Nephron progenitor cell (in vitro differentiated cells): ENCODE measurements at regions not wholly inside any gene's neighbourhood (a gene's known extent, or its start where the extent isn't known, plus 50 kb on each side); places are given as distances from the start of the nearest gene placed in this dataset.
"Not testable (repeated sequence)": the region's sequence is repeated elsewhere in the genome, so short reads cannot be mapped to it uniquely, and the experiment has no call there.

Source experiments
- DNase-seq: peaks from one replicate; pipeline ENCODE4 v3.0.0; 2021
- H3K27ac Mint-ChIP-seq: 2 replicates; pipeline ENCODE4 v1.8.0; 2021; ENCODE audit warnings: mild to moderate bottlenecking, moderate library complexity, mixed read lengths
- H3K27me3 Mint-ChIP-seq: 2 replicates; pipeline ENCODE4 v1.8.0; 2021; ENCODE audit warnings: mild to moderate bottlenecking, low read depth, mixed read lengths; ENCODE audit not compliant: poor library complexity
- H3K36me3 Mint-ChIP-seq: 2 replicates; pipeline ENCODE4 v1.8.0; 2021; ENCODE audit warnings: low read depth, mixed read lengths
- H3K4me1 Mint-ChIP-seq: 2 replicates; pipeline ENCODE4 v1.8.0; 2021; ENCODE audit warnings: mixed read lengths
- H3K4me3 Mint-ChIP-seq: 2 replicates; pipeline ENCODE4 v1.8.0; 2021; ENCODE audit warnings: mild to moderate bottlenecking, moderate library complexity, mixed read lengths
- H3K9me3 Mint-ChIP-seq: 2 replicates; pipeline ENCODE4 v1.8.0; 2021; ENCODE audit warnings: mild to moderate bottlenecking, moderate library complexity, mixed read lengths
- CTCF ChIP-seq: fragments of 200-600 bp; sonication (generic); IDR thresholded peaks from 2 replicates; pipeline ENCODE4 v1.5.0; 2021; ENCODE audit warnings: antibody characterized with exemption

- no peak for DNase-seq
- Mint-ChIP-seq H3K27me3 (no peaks in the 10 kb centered on the region), H3K27ac (no peak overlapping the region), H3K4me3 (no peak overlapping the region), H3K9me3 (peaks cover 5% of the 10 kb centered on the region), H3K36me3 (no peaks in the 10 kb centered on the region), H3K4me1 (no peaks in the 10 kb centered on the region)
- TF ChIP-seq CTCF = no peak
Observed at GRCh38 chr6:81003894-81004293, 748.6 kb downstream of the TENT5A start.

GRCh38 chr6:81003156-81003555 is 749.3 kb downstream of the TENT5A start:
- no peaks in the 10 kb centered on the region for H3K4me1 Mint-ChIP-seq
- H3K36me3 Mint-ChIP-seq = no peaks in the 10 kb centered on the region
- no peak for TF ChIP-seq CTCF
- no peaks in the 10 kb centered on the region for H3K27me3 Mint-ChIP-seq
- no peak for DNase-seq
- H3K27ac Mint-ChIP-seq = no peak overlapping the region
- H3K9me3 Mint-ChIP-seq = peaks cover 5% of the 10 kb centered on the region
- no peak overlapping the region for H3K4me3 Mint-ChIP-seq

GRCh38 chr6:81002126-81002525 is 750.4 kb downstream of the TENT5A start:
- Mint-ChIP-seq H3K9me3 (peaks cover 5% of the 10 kb centered on the region), H3K4me1 (no peaks in the 10 kb centered on the region), H3K4me3 (no peak overlapping the region), H3K27me3 (no peaks in the 10 kb centered on the region), H3K36me3 (no peaks in the 10 kb centered on the region), H3K27ac (no peak overlapping the region)
- no peak for DNase-seq
- no peak for TF ChIP-seq CTCF

GRCh38 chr6:80991316-80991715 is 761.2 kb downstream of the TENT5A start:
- TF ChIP-seq CTCF = no peak
- Mint-ChIP-seq H3K9me3 (no peaks in the 10 kb centered on the region), H3K27me3 (no peaks in the 10 kb centered on the region), H3K27ac (no peak overlapping the region), H3K4me1 (no peaks in the 10 kb centered on the region), H3K36me3 (no peaks in the 10 kb centered on the region), H3K4me3 (no peak overlapping the region)
- no peak for DNase-seq

GRCh38 chr6:80988892-80989291 is 763.6 kb downstream of the TENT5A start:
- Mint-ChIP-seq H3K9me3 (no peaks in the 10 kb centered on the region), H3K27ac (no peak overlapping the region), H3K4me3 (no peak overlapping the region), H3K36me3 (no peaks in the 10 kb centered on the region), H3K27me3 (no peaks in the 10 kb centered on the region), H3K4me1 (no peaks in the 10 kb centered on the region)
- no peak for TF ChIP-seq CTCF
- no peak for DNase-seq

- no peak for TF ChIP-seq CTCF
- Mint-ChIP-seq H3K27me3 (no peaks in the 10 kb centered on the region), H3K9me3 (no peaks in the 10 kb centered on the region), H3K36me3 (no peaks in the 10 kb centered on the region), H3K27ac (no peak overlapping the region), H3K4me1 (no peaks in the 10 kb centered on the region), H3K4me3 (no peak overlapping the region)
- no peak for DNase-seq
Observed at GRCh38 chr6:80988286-80988685, 764.2 kb downstream of the TENT5A start.

GRCh38 chr6:80981226-80981625 is 771.3 kb downstream of the TENT5A start:
- not testable (repeated sequence) for H3K27ac Mint-ChIP-seq, H3K4me1 Mint-ChIP-seq, H3K4me3 Mint-ChIP-seq, DNase-seq, H3K9me3 Mint-ChIP-seq, H3K36me3 Mint-ChIP-seq, H3K27me3 Mint-ChIP-seq
